B cell (primary cell): ENCODE measurements at regions not wholly inside any gene's neighbourhood (a gene's known extent, or its start where the extent isn't known, plus 50 kb on each side); places are given as distances from the start of the nearest gene placed in this dataset.

Experiments
- ATAC-seq: fragments of 200-7000 bp; cut with Tn5 transposase; one replicate; pipeline ENCODE4 v1.10.0; 2021; ENCODE audit warnings: low read depth, mild to moderate bottlenecking, moderate number of reproducible peaks, moderate library complexity
- CTCF ChIA-PET: fragments of 350-600 bp; sonication (Branson Sonifier 250); formaldehyde crosslinking; loops from one replicate; lab custom pipeline; 2021; ENCODE audit warnings: antibody characterized with exemption, inconsistent platforms; lab: Charles Lee
- POLR2A ChIA-PET: fragments of 350-600 bp; sonication (Branson Sonifier 250); formaldehyde crosslinking; loops from one replicate; lab custom pipeline; 2021; ENCODE audit warnings: antibody characterized with exemption; lab: Charles Lee
- DNase-seq: peaks from one replicate; pipeline ENCODE4 v3.0.0; 2013
- H2AFZ ChIP-seq: 2 replicates; pipeline ENCODE4 v1.6.1; 2012; ENCODE audit warnings: mild to moderate bottlenecking, low read depth, low read length; ENCODE audit not compliant: insufficient read depth, poor library complexity, severe bottlenecking
- H3K27ac ChIP-seq, 2 donors: 1 replicate in 1 of 2; 2 replicates in 1 of 2; pipeline ENCODE4 v1.5.1; 2012 to 2013; ENCODE audit warnings: low read length in 2 of 2, mild to moderate bottlenecking in 2 of 2, moderate library complexity in 1 of 2
- H3K27me3 ChIP-seq, 4 experiments: fragments of 200-600 bp in 1 of 4; sonication (generic) in 1 of 4; replicated peaks in 1 of 4; 1 replicate in 2 of 4; 2 replicates in 2 of 4; pipeline versions ENCODE4 v1.6.1 to v1.7.0; 2013 to 2016; ENCODE audit warnings: low read length in 3 of 4, mild to moderate bottlenecking in 2 of 4, mixed read lengths in 1 of 4, moderate library complexity in 1 of 4; ENCODE audit not compliant: insufficient read depth in 4 of 4, control insufficient read depth in 3 of 4; ENCODE audit errors: control extremely low read depth in 1 of 4
- H3K36me3 ChIP-seq, 2 experiments: replicated peaks in 1 of 2; 1 replicate in 1 of 2; 2 replicates in 1 of 2; pipeline versions ENCODE4 v1.6.1 to v1.7.1; 2013; ENCODE audit warnings: low read length in 1 of 2; ENCODE audit not compliant: insufficient read depth in 2 of 2, control insufficient read depth in 1 of 2; ENCODE audit errors: control extremely low read depth in 1 of 2, extremely low read depth in 1 of 2
- H3K4me1 ChIP-seq, 2 donors: fragments of 200-600 bp in 1 of 2; sonication (generic) in 1 of 2; 1 replicate in 1 of 2; 2 replicates in 1 of 2; pipeline versions ENCODE4 v1.5.1 to v1.6.1; 2013 to 2017; ENCODE audit warnings: low read length in 2 of 2; ENCODE audit not compliant: control insufficient read depth in 2 of 2, insufficient read depth in 2 of 2
- H3K4me2 ChIP-seq: replicated peaks from 2 replicates; pipeline ENCODE3; 2012; ENCODE audit warnings: mild to moderate bottlenecking, low read depth, low read length; ENCODE audit not compliant: poor library complexity, severe bottlenecking
- H3K4me3 ChIP-seq, 5 experiments: fragments of 200-600 bp in 1 of 5; sonication (generic) in 1 of 5; 1 replicate in 3 of 5; 2 replicates in 2 of 5; pipeline versions ENCODE4 v1.5.1 to v1.7.0; 2011 to 2016; ENCODE audit warnings: low read length in 4 of 5, mild to moderate bottlenecking in 4 of 5, low read depth in 2 of 5, control low read depth in 1 of 5, moderate library complexity in 1 of 5; ENCODE audit not compliant: insufficient read depth in 1 of 5; ENCODE audit errors: control extremely low read depth in 1 of 5, extremely low read depth in 1 of 5
- H3K79me2 ChIP-seq: fragments of 200-600 bp; sonication (generic); one replicate; pipeline ENCODE4 v1.6.0; 2016; ENCODE audit warnings: low read length; ENCODE audit not compliant: control insufficient read depth, insufficient read depth
- H3K9ac ChIP-seq: fragments of 200-600 bp; sonication (generic); 2 replicates; pipeline ENCODE4 v1.6.1; 2017; ENCODE audit warnings: mild to moderate bottlenecking, low read length, moderate library complexity
- H3K9me3 ChIP-seq, 3 donors: one replicate each; pipeline versions ENCODE4 v1.6.1 to v1.7.1; 2013; ENCODE audit warnings: low read length in 2 of 3; ENCODE audit not compliant: control insufficient read depth in 2 of 3, insufficient read depth in 1 of 3; ENCODE audit errors: control extremely low read depth in 1 of 3
- H4K20me1 ChIP-seq: 2 replicates; pipeline ENCODE4 v1.6.0; 2012; ENCODE audit warnings: mild to moderate bottlenecking, low read length; ENCODE audit not compliant: insufficient read depth, control insufficient read depth, poor library complexity, severe bottlenecking
- H3K27ac Mint-ChIP-seq: one replicate; pipeline ENCODE4 v1.8.0; 2021; ENCODE audit warnings: mixed read lengths
- H3K27me3 Mint-ChIP-seq: one replicate; pipeline ENCODE4 v1.8.0; 2021; ENCODE audit warnings: mixed read lengths
- H3K4me1 Mint-ChIP-seq: one replicate; pipeline ENCODE4 v1.8.0; 2021; ENCODE audit warnings: mixed read lengths
- H3K4me3 Mint-ChIP-seq: one replicate; pipeline ENCODE4 v1.8.0; 2021; ENCODE audit warnings: mixed read lengths
- H3K9me3 Mint-ChIP-seq: one replicate; pipeline ENCODE4 v1.8.0; 2022; ENCODE audit warnings: mixed read lengths; ENCODE audit not compliant: insufficient read depth
- CTCF ChIP-seq: fragments of 200-600 bp; IDR thresholded peaks from one replicate; pipeline ENCODE4 v1.8.0; 2022; ENCODE audit warnings: antibody characterized with exemption, mild to moderate bottlenecking
- EZH2 ChIP-seq: IDR thresholded peaks from 2 replicates; pipeline ENCODE4 v1.6.1; 2012; ENCODE audit warnings: borderline replicate concordance, low read depth, mild to moderate bottlenecking, moderate library complexity, low read length; ENCODE audit not compliant: insufficient read depth, poor library complexity, severe bottlenecking
- WGBS: methylation state at CpG from one replicate; pipeline ENCODE4 v1.1.5; 2013; ENCODE audit warnings: missing lambda C conversion rate; ENCODE audit not compliant: insufficient coverage; 5-methylcytosine and 5-hydroxymethylcytosine counted together
- intact Hi-C: fragments of 100-400 bp; cut with micrococcal nuclease; formaldehyde crosslinking; loops from one replicate; pipeline ENCODE4 v1.10.0; 2022

- Histone ChIP-seq H4K20me1 (no peaks in the 10 kb centered on the region), H3K27me3 (no peaks in the 10 kb centered on the region), H3K4me3 (no peak overlapping the region), H2AFZ (peak overlapping the region; percentile 40), H3K4me2 (no peak overlapping the region), H3K9ac (no peak overlapping the region), H3K9me3 (peaks cover 0 to 13% (median 4%) of the 10 kb centered on the region in 3 donors), H3K27ac (no peak overlapping the region), H3K79me2 (no peaks in the 10 kb centered on the region), H3K36me3 (no peaks in the 10 kb centered on the region), H3K4me1 (peaks cover 24 to 30% of the 10 kb centered on the region in 2 donors)
- no peaks in the 10 kb centered on the region for H3K27me3 Mint-ChIP-seq
- DNase-seq (no peak), ATAC-seq (no peak)
- peaks cover 36% of the 10 kb centered on the region for H3K4me1 Mint-ChIP-seq
- WGBS = 51% methylated on average over 8 of the region's 11 CpGs
- CTCF ChIA-PET = no interaction called here
- intact Hi-C loops = no loop called here
- POLR2A ChIA-PET = no interaction called here
- peak overlapping the region; percentile 19 for H3K4me3 Mint-ChIP-seq
- no peak for TF ChIP-seq CTCF
- TF ChIP-seq EZH2 = no peak
- no peaks in the 10 kb centered on the region for H3K9me3 Mint-ChIP-seq
- no peak overlapping the region for H3K27ac Mint-ChIP-seq
These were observed 228.4 kb downstream of the ARHGAP12 start for GRCh38 chr10:31700181-31700611.

GRCh38 chr10:31698181-31698830 lies 230.3 kb downstream of the ARHGAP12 start:
- intact Hi-C loops = no loop called here
- CTCF ChIA-PET = no interaction called here
- no peak overlapping the region for H3K9ac ChIP-seq

More at GRCh38 chr10:31698181-31698830, 230.3 kb downstream of the ARHGAP12 start:
- H3K4me2 ChIP-seq = no peak overlapping the region
- Mint-ChIP-seq H3K27me3 (no peaks in the 10 kb centered on the region), H3K4me3 (no peak overlapping the region), H3K27ac (no peak overlapping the region), H3K9me3 (no peaks in the 10 kb centered on the region), H3K4me1 (peaks cover 30% of the 10 kb centered on the region)
- no peak overlapping the region for H3K27ac ChIP-seq
- no peaks in the 10 kb centered on the region for H3K79me2 ChIP-seq
- no peak overlapping the region for H2AFZ ChIP-seq
- no peak for ATAC-seq
- 86% methylated on average over 7 of the region's 11 CpGs for WGBS
- no peaks in the 10 kb centered on the region for H3K27me3 ChIP-seq
- no peak overlapping the region for H3K4me3 ChIP-seq
- peaks cover 0 to 10% (median 4%) of the 10 kb centered on the region in 3 donors for H3K9me3 ChIP-seq
- no peak for DNase-seq
- TF ChIP-seq EZH2 (no peak), CTCF (no peak)
- POLR2A ChIA-PET = no interaction called here
- H4K20me1 ChIP-seq = no peaks in the 10 kb centered on the region
- H3K4me1 ChIP-seq = peaks cover 24 to 30% of the 10 kb centered on the region in 2 donors
- H3K36me3 ChIP-seq = no peaks in the 10 kb centered on the region
